SK-N-MC (cell line): ENCODE measurements at regions not wholly inside any gene's neighbourhood (a gene's known extent, or its start where the extent isn't known, plus 50 kb on each side); places are given as distances from the start of the nearest gene placed in this dataset.

Source experiments
- DNase-seq: peaks from one replicate; pipeline ENCODE4 v3.0.0-alpha.2; 2011; ENCODE audit warnings: low read depth, low spot score
- H3K27ac ChIP-seq: fragments of 200-600 bp; sonication (generic); 2 replicates; pipeline ENCODE4 v1.5.1; 2016; ENCODE audit warnings: mixed run types
- H3K36me3 ChIP-seq: fragments of 200-600 bp; sonication (generic); 2 replicates; pipeline ENCODE4 v1.6.1; 2017; ENCODE audit warnings: antibody characterized with exemption, low read length, mixed read lengths; ENCODE audit not compliant: insufficient read depth
- H3K4me3 ChIP-seq: fragments of 200-600 bp; sonication (generic); 2 replicates; pipeline ENCODE4 v1.5.1; 2016
- H3K9ac ChIP-seq: fragments of 200-600 bp; sonication (generic); 2 replicates; pipeline ENCODE4 v1.8.0; 2017; ENCODE audit warnings: mixed run types, mixed read lengths; ENCODE audit not compliant: insufficient read length
- H3K9me3 ChIP-seq: fragments of 200-600 bp; sonication (generic); 2 replicates; pipeline ENCODE4 v1.6.1; 2017; ENCODE audit warnings: low read depth, mild to moderate bottlenecking, antibody characterized with exemption, low read length, moderate library complexity, mixed read lengths
- EZH2 ChIP-seq: fragments of 200-600 bp; sonication (generic); IDR thresholded peaks from one replicate; pipeline ENCODE4 v1.6.1; 2017; ENCODE audit warnings: antibody characterized with exemption
- FOXP2 ChIP-seq: optimal IDR thresholded peaks from 2 replicates; pipeline ENCODE3; 2011; ENCODE audit warnings: mild to moderate bottlenecking, moderate library complexity; ENCODE audit not compliant: insufficient read depth; ENCODE audit errors: extremely low read length, control extremely low read depth
- POLR2AphosphoS5 ChIP-seq: IDR thresholded peaks from 2 replicates; pipeline ENCODE4 v1.6.1; 2012; ENCODE audit warnings: mild to moderate bottlenecking, low read depth, low read length, borderline replicate concordance

DNA sequence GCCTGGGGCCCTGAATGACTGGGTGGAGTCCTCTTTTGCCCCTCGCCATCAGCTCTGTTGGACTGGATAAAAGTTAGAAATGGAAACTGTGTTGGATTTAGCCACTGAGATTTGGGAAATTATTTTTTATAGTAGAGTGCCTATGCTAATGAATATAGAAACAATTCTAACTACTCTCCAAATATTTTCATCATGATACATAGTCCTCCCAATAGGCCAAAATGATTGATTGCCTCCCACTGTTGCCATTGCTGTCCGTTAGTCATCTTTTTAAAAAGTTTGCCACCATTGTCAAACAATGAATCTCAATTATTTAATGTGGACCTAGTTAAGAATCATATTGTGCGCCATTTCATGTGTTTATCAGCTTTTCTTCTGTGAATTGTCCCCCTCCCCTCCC is 417.0 kb downstream of the GALR1 start:
- DNase-seq: no peak
- TF ChIP-seq FOXP2: no peak
- no peak for TF ChIP-seq EZH2
- no peak for TF ChIP-seq POLR2AphosphoS5

DNA sequence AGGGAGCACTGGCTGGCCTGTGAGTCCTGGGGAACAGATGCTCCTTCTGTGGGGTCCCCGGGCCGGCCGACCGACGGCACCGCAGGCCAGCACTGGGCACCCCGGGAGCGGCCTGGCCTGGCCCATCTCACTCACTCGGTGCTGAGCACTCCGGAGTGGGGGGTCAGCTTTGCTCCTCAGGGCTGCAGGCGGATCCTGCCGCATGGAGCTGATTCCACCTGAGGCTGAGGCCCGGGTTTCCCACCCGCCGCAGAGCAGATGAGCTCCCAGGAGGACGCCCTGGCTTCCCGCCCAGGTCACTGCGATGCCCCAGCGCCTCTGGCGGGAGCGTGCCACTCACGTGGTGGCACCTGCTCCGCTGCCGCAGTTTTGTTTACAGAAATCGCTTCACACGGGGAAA is 418.6 kb downstream of the GALR1 start:
- Histone ChIP-seq H3K9ac (no peak overlapping the region), H3K9me3 (no peaks in the 10 kb centered on the region), H3K4me3 (no peak overlapping the region), H3K36me3 (no peaks in the 10 kb centered on the region), H3K27ac (no peak overlapping the region)
- TF ChIP-seq FOXP2: no peak
- no peak for TF ChIP-seq EZH2
- no peak for TF ChIP-seq POLR2AphosphoS5
- no peak for DNase-seq

More for the DNA sequence above, 417.0 kb downstream of the GALR1 start:
- H3K4me3 ChIP-seq: no peak overlapping the region
- H3K9ac ChIP-seq: no peak overlapping the region
- no peak overlapping the region for H3K27ac ChIP-seq
- H3K36me3 ChIP-seq: no peaks in the 10 kb centered on the region
- no peaks in the 10 kb centered on the region for H3K9me3 ChIP-seq

DNA sequence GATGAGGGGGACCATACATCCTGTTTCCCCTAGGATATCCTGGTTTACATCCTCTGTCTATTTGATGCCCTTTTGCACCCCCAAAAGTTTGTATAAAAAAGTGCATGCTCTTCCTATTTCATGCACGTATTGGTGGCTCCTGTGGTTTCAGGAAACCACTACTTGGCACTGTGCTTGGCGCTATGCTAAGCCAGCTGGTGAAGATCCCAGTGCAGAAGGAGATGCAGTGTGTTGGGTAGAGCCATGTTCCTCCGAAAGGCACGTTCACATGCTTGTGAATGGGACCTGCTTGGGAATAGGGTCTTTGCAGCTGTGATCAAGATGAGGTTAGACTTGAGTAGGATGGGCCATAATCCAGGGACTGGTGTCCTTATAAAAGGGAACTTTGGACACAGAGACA is 419.7 kb downstream of the GALR1 start:
- no peak for DNase-seq
- TF ChIP-seq POLR2AphosphoS5 (no peak), FOXP2 (no peak), EZH2 (no peak)
- H3K9ac ChIP-seq: no peak overlapping the region
- H3K36me3 ChIP-seq: no peaks in the 10 kb centered on the region
- no peak overlapping the region for H3K27ac ChIP-seq
- H3K9me3 ChIP-seq: no peaks in the 10 kb centered on the region
- no peak overlapping the region for H3K4me3 ChIP-seq

DNA sequence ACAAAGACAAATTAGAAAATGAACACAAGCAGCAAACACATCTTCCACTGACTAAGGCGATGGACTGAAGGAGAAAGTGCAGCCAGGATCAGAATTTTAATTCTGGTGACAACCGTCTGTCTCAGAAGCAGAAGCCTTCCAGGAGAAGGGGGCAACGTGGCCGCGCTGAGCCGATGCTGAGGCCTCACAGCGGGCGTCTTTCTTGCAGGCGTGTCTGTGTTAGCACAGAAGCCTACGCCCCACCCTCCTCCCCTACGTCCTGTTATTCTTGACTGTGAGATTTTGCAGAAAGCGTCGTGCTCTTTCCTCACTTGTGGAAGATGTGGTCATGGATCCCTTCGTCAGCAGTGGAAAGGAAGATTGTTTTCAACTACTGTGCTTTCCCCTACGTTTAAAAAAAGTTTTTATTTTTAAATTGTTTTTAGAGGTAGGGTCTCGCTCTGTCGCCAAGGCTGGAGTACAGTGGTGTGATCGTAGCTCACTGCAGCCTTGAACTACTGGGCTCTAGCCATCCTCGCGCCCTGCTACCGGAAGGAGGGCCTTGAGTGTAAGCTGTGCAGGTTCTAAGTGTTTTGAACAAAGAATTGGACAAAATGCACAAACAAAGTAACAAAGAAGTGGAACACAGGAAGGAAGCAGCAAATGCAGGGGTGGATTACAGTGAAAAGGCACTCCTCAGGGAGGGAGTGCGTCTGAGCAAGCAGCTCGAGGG is 422.0 kb downstream of the GALR1 start:
- no peaks in the 10 kb centered on the region for H3K36me3 ChIP-seq
- no peak overlapping the region for H3K27ac ChIP-seq
- H3K4me3 ChIP-seq: no peak overlapping the region
- DNase-seq: no peak
- no peak for TF ChIP-seq FOXP2
- TF ChIP-seq EZH2: no peak
- no peak for TF ChIP-seq POLR2AphosphoS5
- H3K9me3 ChIP-seq: no peaks in the 10 kb centered on the region
- H3K9ac ChIP-seq: no peak overlapping the region

DNA sequence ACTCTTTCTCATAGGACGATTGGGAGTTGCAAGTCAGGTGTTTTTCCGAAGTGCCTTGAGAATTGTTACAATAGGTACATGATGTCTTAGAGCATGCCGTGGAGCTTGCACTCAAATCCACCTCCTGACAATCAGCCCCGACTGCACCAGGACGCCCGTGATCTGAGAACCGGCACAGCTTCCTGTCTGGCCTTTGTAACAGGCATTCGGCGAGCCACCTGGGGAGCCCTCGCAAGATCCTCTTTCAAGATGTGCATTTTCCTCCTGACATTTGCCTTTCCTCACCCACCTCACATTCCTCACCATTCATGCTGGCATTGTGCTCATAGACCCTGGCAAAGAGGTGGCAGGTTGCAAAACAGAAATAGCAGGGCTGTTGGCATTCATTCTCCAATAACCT is 427.3 kb downstream of the GALR1 start:
- no peak for DNase-seq
- Histone ChIP-seq H3K36me3 (no peaks in the 10 kb centered on the region), H3K9me3 (no peaks in the 10 kb centered on the region), H3K9ac (no peak overlapping the region), H3K4me3 (no peak overlapping the region), H3K27ac (no peak overlapping the region)
- TF ChIP-seq POLR2AphosphoS5 (no peak), EZH2 (no peak)

DNA sequence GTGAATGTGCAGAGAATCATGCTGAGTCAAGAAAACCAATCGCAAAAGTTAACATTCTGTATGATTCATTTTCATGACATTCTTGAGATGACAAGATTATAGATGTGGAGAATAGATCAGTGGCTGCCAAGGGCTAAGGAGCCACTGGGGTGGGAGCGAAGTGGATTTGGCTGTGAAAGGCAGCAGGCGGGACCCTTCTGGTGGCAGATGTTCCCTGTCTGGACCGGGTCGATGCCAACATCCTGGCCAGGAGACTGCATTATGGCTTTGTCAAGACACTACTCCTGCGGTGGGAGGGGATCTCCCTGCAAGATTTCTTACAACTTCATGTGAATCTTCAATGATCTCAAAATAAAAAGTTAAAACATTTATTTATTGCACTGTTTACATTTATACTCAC is 427.9 kb downstream of the GALR1 start:
- Histone ChIP-seq H3K9ac (no peak overlapping the region), H3K27ac (no peak overlapping the region), H3K9me3 (no peaks in the 10 kb centered on the region), H3K4me3 (no peak overlapping the region), H3K36me3 (no peaks in the 10 kb centered on the region)
- no peak for TF ChIP-seq FOXP2
- no peak for DNase-seq

DNA sequence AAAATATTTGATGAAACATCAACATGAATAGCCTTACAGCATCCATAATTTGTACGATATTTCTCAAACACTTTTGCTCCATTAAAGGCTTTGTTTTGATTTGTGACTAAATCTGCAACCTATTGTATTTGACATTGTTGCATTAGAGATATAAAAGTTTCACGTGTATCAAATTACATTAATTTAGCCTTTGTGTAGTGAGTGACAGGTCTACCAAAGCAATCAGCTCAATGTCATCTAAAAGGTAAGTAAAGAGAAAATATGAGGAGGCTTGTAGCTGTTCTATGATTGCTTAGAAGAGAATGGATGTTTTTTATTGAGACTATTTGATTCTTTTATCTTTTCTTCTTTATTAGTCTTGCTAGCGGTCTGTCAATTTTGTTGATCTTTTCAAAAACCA is 430.2 kb downstream of the GALR1 start:
- Histone ChIP-seq H3K36me3 (no peaks in the 10 kb centered on the region), H3K9ac (no peak overlapping the region), H3K4me3 (no peak overlapping the region), H3K9me3 (no peaks in the 10 kb centered on the region), H3K27ac (no peak overlapping the region)
- TF ChIP-seq EZH2 (no peak), POLR2AphosphoS5 (no peak), FOXP2 (no peak)
- no peak for DNase-seq

DNA sequence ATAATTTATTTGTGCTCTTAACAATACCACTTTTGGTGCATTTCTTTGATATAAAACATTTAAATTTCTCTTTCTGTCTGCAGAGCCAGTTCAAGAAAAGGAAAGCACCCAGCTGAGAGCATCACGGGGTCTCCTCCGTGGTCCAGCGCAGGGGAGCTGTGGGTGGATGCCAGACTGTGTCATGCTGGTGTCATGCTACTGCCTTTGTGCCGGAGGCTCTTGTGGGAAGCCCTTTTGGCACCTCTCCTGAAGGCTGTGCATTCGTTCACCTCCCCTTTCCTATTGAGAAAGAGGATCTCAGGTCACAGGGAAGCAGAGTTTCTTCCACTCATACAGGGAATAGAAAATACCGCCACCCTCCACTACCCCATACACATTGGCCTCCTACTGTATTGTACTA is 450.4 kb downstream of the GALR1 start:
- no peaks in the 10 kb centered on the region for H3K9me3 ChIP-seq
- H3K27ac ChIP-seq: no peak overlapping the region
- H3K36me3 ChIP-seq: no peaks in the 10 kb centered on the region
- no peak overlapping the region for H3K4me3 ChIP-seq
- H3K9ac ChIP-seq: no peak overlapping the region
- TF ChIP-seq FOXP2: no peak
- TF ChIP-seq EZH2: no peak
- TF ChIP-seq POLR2AphosphoS5: no peak
- no peak for DNase-seq

DNA sequence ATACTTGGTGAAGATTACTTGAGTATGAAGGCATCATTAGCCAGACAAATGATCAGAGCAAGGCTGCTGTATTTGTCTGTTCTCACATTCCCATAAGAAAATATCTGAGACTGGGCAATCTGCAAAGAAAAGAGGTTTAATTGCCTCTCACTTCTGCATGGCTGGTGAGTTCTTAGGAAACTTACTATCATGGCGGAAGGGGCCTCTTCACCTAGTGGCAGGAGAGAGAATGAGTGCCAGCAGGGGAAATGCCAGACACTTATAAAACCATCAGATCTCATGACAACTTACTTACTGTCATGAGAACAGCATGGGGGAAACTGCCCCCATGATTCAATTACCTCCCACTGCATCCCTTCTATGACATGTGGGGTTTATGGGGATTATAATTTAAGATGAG is 452.3 kb downstream of the GALR1 start:
- Histone ChIP-seq H3K9ac (no peak overlapping the region), H3K27ac (no peak overlapping the region), H3K4me3 (no peak overlapping the region), H3K9me3 (no peaks in the 10 kb centered on the region), H3K36me3 (no peaks in the 10 kb centered on the region)
- no peak for DNase-seq
- TF ChIP-seq FOXP2 (no peak), EZH2 (no peak), POLR2AphosphoS5 (no peak)
